HG02884 (cell line): ENCODE measurements at regions not wholly inside any gene's neighbourhood (a gene's known extent, or its start where the extent isn't known, plus 50 kb on each side); places are given as distances from the start of the nearest gene placed in this dataset.
"Not testable (repeated sequence)": the region's sequence is repeated elsewhere in the genome, so short reads cannot be mapped to it uniquely, and the experiment has no call there.

Source experiments
- ATAC-seq: cut with Tn5 transposase; IDR thresholded peaks from one replicate; pipeline ENCODE4 v1.9.1; 2021; ENCODE audit warnings: mild to moderate bottlenecking, moderate library complexity; ENCODE audit not compliant: unreplicated experiment

DNA sequence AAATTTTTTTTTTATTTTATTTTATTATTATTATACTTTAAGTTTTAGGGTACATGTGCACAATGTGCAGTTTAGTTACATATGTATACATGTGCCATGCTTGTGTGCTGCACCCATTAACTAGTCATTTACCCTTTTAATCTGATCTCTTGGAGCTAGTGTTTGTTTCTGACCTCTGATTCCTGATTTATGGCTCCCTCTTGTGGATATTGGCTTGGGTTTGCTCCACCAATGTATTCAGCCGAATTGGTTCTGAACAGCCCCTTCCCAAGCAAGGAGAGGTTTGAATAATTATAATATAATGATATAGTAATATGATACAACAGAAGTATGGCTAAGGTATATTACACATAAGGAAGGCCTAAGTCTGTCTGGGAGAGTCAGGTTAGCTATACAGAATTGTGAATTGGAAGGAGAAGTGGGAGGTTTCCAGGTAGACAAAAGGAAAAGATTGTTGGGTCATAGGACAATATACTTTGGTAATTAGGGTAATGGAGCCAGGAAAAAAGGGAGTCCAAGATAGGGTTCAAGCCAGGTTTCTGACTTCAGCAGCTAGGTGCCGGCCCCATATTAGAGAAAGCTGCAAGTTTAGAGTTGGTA is 53.1 kb upstream of the HMCN1 start:
- peak; percentile 56 for ATAC-seq

DNA sequence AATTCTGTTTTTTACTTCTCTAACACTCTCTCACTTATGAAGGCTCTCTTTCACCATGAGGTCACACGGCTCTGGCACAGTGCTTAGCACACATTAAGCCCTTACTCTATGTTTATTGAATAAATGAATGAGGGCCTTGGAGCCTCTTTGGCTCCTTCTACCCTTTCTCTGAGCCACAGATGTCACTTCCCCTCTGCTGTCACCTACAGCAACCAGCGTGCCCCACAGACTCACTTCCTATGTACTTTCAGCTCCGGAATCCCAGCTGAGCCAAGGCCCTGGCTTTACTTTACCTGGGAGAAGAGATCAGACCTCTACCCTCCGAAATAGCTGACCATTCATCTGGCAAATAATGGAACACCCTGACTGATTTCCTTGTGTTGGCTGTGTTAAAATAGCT is 53.7 kb upstream of the HMCN1 start:
- no peak for ATAC-seq

DNA sequence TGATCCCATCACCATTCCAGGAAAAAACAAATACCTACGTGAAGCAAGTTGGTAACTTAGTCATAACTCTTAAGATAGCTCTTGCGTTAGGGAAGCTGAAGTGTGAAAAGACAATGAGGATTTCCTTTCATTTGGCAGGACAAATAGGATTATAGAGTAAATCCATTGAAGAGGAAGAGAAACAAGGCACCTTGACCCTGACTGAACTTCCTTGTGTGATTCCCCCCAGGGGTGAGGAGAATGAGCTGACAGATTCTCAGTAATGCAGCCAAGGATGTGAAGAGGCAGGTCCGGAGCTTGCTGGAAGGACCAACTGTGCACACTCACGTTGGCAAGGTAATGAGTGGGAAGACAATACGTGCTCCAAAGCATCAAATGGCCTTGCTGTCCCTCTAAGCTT is 55.0 kb upstream of the HMCN1 start:
- no peak for ATAC-seq

DNA sequence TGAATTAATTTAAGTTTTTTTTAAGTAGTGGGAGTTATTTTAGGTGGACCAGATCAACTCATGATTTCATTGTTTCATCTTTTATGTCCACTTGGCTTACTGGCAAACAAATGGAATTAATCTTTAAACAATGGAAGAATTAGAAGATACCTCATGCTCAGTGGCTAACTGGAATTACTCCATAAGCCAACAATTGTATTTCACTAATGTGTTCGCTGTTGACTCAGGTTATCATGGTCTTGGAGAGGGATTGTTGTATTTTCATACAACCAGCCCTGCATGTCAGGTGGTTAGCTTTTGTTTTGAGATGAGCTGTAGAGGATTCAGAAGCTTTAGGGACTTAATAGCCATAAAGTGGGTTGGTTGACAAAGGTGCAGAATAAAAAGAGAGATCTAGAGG is 57.2 kb upstream of the HMCN1 start:
- ATAC-seq, result no peak

DNA sequence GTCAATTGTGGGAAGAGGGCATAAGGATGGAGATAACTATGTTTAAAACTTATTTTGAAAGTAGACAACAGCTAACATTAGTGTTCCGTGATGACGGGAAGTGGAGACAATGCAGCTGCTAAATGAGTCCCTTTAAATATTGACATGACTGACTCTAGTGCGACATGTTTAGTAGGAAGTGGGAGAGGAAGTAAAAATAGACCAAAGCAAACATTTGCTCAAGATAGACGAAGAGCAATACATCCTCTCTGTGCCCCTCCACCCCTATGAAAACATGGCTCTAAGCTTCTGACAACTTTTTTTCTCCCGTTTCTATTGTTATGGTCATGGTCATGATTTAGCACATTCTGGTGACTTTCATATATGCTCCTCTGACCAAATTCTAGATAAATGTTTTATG is 60.0 kb upstream of the HMCN1 start:
- ATAC-seq, result peak; percentile 48

DNA sequence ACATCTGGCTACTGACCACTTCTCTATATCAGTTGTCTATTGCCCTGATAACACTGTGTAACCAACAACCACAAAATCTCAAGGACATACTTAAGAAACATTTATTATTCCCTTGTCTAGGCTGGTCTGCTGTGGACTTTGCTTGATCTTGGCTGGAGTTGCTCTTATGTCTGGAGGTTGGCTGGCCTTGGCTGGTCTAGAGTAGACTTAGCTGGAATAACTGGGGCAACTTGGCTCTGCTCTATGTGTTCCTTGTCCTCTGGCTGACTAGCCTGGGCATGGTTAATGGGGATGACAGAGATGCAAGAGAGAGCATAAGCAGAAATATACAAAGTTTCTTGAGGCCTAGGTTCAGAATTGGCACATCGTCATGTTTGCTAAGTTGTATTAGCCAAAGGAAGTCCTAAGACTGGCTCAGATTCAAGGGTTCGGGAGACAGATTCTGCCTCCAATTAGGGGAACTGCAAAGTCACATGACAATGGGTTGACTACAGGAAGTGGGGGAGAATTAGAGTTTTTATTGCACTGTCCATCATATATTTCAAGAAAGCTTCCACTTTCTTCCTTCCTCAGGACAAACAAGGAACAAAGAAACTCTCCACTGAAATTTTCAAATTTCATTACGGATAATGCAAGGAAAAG is 61.4 kb upstream of the HMCN1 start:
- ATAC-seq, result no peak

DNA sequence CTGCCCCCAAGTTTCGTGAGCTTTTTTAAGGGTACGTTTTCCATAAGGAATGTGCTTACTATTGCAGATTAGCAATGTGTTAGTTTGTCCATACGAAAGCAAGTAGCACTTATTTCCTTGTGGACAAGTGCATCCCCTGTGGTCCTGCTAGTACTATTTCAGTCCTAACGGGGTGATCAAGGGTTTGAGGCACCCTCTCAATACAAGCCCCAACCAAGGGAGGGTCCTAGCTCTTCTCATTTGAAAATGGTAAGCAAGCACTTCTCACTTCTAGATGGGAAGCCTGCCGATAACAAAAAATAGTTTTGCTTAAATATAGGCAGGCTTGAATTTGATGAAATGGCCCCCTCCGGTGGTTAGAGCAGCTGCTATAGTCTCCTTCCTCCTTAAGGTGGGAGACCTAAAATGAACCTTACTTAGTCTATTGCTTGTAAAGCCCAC is 64.0 kb upstream of the HMCN1 start:
- ATAC-seq, result no peak

DNA sequence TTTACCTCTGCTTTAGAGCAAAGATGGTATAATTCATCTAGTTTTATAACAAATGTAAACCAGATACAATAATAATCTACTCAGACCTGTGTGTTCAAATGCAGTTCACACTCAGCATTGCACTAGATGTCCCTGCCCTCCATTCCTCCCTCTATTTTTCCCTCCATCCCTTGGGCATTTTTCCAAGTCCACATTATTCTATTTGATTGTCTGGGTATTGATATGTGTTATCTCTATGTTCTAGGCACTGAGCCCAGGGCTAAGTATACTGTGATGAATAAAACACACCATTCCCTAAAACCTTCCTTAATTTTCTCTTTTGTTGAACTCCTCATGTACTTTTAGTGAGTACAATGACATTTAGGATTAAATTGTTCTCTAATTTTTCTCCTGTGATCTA is 66.2 kb upstream of the HMCN1 start:
- ATAC-seq, result no peak

DNA sequence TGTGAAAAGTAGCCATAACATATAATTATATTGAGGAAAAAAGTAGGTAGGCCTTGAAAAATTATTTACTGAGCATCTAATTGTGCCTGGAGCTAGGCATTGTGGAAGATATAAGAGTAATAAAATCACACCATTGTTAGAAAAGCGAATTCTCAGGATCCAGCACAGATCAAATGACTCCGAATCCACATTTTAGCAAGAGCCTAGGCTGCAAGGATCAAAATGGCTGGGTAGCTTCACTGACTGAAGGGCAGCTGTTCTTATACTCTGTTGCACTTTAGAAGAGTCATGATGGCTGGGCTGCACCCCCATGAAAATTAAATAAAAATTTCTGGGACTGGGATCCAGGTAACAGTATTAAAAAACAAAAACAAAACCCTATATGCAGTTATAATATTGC is 67.6 kb upstream of the HMCN1 start:
- ATAC-seq, result no peak

DNA sequence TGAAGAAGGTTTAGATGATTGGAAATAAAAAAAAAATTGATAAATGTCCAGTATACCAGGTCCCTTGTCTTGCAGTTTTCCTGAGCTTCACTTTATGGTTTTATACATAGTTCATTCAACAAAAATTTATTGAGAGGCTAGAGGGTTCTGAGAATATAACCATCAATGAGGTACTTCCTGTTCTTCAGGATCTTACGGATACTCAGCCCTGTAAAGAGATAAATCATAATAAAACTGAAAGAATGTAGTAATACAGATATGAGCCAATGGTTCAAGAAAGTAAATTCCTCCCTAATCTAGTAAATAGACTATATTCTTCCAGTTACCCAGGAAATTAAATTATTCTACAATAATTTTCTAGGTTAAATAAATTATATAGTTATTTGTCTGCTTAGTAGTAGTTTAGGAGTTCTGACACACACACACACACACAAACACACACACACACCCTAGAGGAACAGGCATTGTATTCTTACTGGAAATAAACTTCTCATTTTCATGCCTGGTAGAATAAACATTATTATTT is 70.4 kb upstream of the HMCN1 start:
- no peak for ATAC-seq

DNA sequence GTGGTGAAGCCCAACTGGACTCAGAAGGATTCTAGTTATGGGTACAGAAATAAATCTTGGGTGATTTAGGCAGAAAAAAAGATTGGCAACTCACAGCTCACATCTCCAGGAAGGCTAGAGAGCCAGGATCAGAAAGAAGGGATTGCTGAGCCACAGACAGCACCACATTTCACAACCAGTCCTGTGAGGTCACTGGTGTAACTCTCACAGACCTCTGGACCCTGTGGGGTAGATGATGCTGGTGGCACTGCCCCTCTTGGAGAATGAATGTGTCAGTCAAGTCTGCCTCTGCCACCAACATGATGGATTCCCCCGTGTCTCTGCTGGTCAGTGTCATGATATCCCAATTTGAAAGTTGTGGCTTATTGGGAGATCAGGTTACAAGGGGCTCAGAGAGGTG is 70.9 kb upstream of the HMCN1 start:
- no peak for ATAC-seq

DNA sequence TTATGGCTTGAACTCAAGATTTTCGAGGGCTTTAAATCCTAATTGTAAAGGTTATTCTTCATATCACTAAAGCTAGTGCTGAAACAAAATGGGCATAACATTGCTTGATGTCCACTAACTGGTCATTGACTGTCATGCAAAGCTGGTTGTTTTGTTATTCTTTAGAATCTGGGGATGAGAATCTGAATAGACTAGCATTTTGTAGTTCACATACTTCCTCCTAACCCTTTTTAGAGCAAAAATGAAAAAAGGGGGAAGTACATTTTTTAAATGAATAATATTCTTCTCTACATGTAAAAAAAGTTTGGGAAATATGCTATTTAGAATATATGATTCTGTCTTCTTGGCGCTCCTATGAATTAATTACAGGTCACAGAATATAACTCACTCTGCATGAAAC is 72.2 kb upstream of the HMCN1 start:
- ATAC-seq, result no peak

DNA sequence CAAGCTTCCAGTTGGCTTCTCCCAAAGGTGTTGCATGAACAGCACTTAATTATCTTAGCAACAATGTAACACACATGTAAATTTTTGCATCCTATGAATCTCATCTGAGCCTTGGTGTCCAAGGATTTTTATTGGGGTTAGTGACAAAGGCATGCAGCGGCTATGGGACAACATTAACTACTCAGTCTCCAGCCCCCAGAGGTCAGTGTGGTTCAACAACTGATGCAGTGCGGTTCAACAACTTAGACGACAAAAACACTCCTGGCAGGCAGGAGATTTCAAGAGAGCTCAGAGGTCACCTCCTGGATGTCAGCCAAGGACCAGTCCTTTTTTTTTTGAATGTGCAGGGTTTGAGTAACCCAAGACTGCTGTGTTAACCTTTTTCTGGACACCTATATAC is 77.5 kb upstream of the HMCN1 start:
- no peak for ATAC-seq

DNA sequence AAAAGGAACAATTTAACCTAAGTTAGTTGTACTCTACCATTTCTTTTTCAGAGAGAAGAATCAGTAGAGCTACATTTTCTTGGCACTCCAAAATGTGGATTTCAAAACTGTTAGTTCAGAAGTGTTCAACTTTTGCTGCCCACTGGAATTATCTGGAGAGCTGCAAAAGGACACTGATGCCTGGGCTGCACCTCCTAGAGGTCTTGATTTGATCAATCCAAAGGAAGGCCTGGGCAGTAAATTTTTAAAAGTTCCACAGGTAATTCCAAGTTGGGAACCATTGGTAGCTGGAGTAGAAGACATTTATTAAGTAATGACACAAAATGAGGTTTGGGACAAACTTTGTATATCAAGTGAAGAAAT is 79.3 kb upstream of the HMCN1 start:
- no peak for ATAC-seq

DNA sequence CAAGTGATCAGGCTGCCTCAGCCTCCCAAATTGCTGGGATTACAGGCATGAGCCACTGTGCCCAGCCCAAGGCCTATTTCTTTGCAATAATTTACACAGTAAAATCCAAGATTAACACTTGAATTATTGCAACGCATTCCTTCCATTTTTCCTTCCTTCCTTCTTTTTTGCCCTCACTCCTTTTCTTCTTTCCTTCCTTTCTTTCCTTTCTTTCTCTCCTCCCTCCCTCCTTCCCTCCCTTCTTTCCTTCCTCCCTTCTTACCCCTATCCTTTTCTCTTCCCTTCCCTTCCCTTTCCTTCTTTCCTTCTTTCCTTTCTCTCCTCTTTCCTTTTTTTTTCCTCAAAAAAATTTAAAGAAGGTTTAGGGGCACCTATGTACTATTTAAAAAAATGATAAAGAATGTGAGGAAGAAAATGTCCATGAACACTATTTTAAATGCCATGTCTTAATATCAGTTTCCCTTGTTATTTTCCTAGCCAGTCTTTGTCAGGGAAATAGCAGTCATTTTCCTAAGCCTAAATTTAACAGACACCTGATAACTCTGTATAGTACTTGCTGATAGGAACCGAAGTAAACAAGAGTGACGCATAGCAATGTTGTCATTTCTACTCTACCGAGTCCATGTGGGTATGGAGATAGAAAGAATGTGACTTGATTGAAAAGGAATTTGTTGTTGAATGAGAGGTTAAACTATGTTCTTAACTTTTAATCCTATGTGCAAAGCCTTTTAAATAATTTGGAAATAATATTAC is 79.8 kb upstream of the HMCN1 start:
- no peak for ATAC-seq

DNA sequence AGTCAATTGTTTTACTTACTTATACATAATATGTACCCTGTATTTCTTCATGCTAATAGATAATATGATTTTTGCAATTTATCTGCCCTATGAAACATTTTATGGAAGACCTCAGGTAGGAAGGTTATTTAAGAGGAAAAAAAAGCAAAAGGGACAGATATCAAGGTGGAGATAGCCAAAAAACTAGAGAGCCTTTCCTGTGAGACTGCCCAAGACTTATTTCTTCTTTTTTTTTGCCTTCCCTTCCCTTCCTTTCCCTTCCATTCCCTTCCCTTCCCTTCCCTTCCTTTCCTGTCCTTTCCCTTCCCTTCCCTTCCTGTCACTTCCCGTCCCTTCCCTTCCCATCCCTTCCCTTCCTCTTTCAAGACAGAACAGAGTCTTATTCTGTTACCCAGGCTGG is 80.6 kb upstream of the HMCN1 start:
- ATAC-seq, result no peak

DNA sequence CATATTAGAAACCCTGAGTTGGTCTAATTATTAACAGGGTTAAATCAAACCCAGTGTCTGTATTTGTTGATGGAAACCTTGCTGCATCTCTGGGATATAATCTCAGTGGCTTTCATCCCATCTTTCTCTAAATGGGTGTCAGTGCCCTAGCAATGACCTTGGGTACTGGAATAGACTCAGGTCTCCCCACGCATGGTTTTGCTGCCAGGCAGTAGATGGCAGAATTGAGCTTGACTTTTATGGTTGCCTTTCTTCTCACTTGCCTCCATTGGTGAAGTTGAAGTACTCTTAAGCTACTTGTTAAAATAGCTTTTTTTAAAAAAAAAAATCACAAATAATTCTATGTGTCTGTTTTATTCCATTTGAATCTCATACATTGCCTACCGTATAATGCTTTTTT is 81.8 kb upstream of the HMCN1 start:
- no peak for ATAC-seq

DNA sequence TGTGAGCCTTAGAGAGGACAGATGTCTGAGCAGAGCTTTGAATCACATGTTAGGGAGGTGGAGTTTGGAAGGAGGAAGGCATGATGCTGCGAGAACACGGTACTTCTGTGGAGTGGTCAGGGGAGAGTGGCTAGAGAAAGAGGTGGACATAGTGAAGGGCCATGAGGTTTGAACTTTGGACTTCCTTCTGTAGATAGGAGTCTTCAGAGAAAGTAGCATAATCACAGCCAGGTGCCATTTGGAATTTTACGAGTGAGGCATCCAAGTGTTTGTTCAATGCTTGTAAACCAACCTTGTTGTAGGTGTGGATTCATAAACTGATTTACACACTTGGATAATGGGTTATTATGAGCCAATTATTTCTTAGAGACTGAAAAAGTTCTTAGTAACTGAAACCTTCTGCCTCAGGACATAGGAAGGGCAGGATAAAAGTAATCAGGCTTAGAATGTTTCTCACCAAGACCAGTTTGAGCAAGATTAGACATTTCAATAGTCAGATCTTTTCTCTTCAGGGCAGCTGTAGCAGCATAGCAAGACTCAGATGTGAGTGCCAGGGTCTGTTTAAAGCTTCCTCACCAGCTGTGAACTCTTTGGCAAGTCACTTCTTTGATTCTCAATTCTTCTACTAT is 83.5 kb upstream of the HMCN1 start:
- no peak for ATAC-seq

DNA sequence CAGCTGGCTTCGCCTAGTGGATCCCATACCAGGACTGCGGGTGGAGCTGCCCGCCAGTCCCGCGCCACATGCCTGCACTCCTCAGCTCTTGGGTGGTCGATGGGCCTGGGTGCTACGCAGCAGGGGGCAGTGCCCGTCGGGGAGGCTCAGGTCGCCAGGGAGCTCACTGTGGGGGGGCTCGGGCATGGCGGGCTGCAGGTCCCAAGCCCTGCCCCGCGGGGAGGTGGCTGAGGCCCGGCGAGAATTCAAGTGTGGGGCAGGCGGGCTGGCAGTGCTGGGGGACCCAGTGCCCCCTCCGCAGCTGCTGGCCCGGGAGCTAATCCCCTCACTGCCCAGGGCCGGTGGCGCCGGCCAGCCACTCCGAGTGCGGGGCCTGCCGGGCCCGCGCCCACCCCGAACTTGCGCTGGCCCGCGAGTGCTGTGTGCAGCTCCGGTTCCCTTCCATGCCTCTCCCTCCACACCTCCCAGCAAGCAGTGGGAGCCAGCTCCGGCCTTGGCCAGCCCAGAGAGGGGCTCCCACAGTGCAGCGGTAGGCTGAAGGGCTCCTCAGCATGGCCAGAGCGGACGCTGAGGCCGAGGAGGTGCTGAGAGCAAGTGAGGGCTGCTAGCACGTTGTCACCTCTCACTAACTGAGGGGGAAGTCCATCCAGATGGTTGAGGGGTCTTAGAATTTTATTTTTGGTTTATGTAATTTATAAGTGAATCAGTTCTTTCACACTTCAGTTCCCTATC is 85.2 kb upstream of the HMCN1 start:
- no peak for ATAC-seq

DNA sequence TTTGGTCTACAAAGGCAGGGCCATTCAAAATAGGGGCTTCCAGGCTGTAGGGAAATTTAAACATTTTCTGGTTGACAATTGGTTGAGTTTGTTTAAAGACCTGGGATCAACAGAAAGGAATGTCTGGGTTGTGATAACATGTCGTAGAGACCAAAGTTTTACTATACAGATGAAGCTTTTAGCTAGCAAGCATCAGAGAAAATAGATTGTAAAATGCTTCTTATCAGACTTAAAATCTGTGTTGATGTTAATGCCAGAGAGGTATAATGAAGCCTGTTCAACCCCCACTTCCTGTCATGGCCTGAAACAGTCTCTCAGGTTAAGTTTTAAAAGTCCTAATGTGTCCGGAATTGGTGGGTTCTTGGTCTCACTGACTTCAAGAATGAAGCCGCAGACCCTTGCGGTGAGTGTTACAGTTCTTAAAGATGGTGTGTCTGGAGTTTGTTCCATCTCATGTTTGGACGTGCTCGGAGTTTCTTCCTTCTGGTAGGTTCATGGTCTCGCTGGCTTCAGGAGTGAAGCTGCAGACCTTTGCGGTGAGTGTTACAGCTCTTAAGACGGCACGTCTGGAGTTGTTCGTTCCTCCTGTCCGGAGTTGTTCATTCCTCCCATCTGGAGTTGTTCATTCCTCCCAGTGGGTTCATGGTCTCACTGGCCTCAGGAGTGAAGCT is 86.5 kb upstream of the HMCN1 start:
- not testable (repeated sequence) for ATAC-seq
